Activated effector memory CD4-positive, alpha-beta T cell treated with anti-CD3 and anti-CD28 coated beads, Interleukin-2, amount 50 U/mL, for 16 hours (primary cell): ENCODE measurements at regions not wholly inside any gene's neighbourhood (a gene's known extent, or its start where the extent isn't known, plus 50 kb on each side); places are given as distances from the start of the nearest gene placed in this dataset.

Experiments
- DNase-seq: peaks from one replicate; pipeline ENCODE4 v3.0.0-alpha.2; 2020

GRCh38 chr9:124179196-124180071 lies 78.3 kb upstream of the NEK6 start:
- no peak for DNase-seq

GRCh38 chr9:124180557-124180956 lies 77.2 kb upstream of the NEK6 start:
- no peak for DNase-seq

GRCh38 chr9:124182741-124183140 lies 75.0 kb upstream of the NEK6 start:
- no peak for DNase-seq

- no peak for DNase-seq
These were observed 74.0 kb upstream of the NEK6 start for GRCh38 chr9:124183772-124184171.

- no peak for DNase-seq
These were observed 72.3 kb upstream of the NEK6 start for GRCh38 chr9:124185413-124185812.

GRCh38 chr9:124187311-124187710 lies 70.4 kb upstream of the NEK6 start:
- DNase-seq = no peak

- DNase-seq = no peak
These were observed 69.2 kb upstream of the NEK6 start for GRCh38 chr9:124188331-124189110.

- DNase-seq = no peak
These were observed 67.0 kb upstream of the NEK6 start for GRCh38 chr9:124190761-124191160.

GRCh38 chr9:124191691-124192395 lies 65.9 kb upstream of the NEK6 start:
- DNase-seq = no peak

- no peak for DNase-seq
These were observed 61.0 kb upstream of the NEK6 start for GRCh38 chr9:124196814-124197176.

GRCh38 chr9:124197177-124198095 lies 60.3 kb upstream of the NEK6 start:
- peak; percentile 50 for DNase-seq

GRCh38 chr9:124198331-124198730 lies 59.4 kb upstream of the NEK6 start:
- DNase-seq = peak; percentile 21

GRCh38 chr9:124198948-124199347 lies 58.8 kb upstream of the NEK6 start:
- DNase-seq = peak; percentile 47

- peak; percentile 36 for DNase-seq
These were observed 58.3 kb upstream of the NEK6 start for GRCh38 chr9:124199474-124199873.

- peak; percentile 93 for DNase-seq
These were observed 55.2 kb upstream of the NEK6 start for GRCh38 chr9:124202447-124202971.

GRCh38 chr9:124205686-124206352 lies 51.9 kb upstream of the NEK6 start:
- DNase-seq = no peak

GRCh38 chr9:124206391-124206790 lies 51.4 kb upstream of the NEK6 start:
- no peak for DNase-seq
